ENCODE measurements at regions not wholly inside any gene's neighbourhood (a gene's known extent, or its start where the extent isn't known, plus 50 kb on each side); places are given as distances from the start of the nearest gene placed in this dataset.

DNA sequence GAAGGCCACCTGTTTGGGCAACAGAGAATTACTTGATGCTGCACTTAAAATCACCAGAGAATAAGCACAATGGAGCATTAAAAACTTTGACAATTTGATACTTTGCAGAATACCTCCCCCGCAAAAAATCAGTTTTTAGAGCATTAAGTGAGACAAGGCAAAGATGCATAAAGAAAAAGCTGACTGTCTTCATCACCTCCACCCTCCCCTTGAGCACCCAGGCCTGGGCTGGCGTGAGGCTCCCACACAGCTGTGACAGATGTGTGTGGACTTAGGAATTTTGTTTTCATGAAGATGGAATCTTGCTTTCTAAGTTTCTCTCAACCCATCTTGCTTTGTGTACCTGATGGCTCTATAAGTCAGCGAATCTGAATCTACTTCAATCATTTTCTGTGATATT is 242.2 kb downstream of the EMX2 start:
- ChIA-PET POLR2A (no interaction called here), CTCF (no interaction called here)
- TF ChIP-seq, protein P1, sequence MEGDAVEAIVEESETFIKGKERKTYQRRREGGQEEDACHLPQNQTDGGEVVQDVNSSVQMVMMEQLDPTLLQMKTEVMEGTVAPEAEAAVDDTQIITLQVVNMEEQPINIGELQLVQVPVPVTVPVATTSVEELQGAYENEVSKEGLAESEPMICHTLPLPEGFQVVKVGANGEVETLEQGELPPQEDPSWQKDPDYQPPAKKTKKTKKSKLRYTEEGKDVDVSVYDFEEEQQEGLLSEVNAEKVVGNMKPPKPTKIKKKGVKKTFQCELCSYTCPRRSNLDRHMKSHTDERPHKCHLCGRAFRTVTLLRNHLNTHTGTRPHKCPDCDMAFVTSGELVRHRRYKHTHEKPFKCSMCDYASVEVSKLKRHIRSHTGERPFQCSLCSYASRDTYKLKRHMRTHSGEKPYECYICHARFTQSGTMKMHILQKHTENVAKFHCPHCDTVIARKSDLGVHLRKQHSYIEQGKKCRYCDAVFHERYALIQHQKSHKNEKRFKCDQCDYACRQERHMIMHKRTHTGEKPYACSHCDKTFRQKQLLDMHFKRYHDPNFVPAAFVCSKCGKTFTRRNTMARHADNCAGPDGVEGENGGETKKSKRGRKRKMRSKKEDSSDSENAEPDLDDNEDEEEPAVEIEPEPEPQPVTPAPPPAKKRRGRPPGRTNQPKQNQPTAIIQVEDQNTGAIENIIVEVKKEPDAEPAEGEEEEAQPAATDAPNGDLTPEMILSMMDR (IDR thresholded peaks at IDR 0.05; ENCODE audit: low read depth, low read length), result no peak
- H3K4me3 ChIP-seq (ENCODE audit: low read depth, low read length), result no peak overlapping the region
- DNase-seq (ENCODE audit: low read depth, low spot score), result no peak
- no peak overlapping the region for H3K27ac ChIP-seq (ENCODE audit: low read depth, low read length)
- H3K27me3 ChIP-seq (ENCODE audit: control insufficient read depth, insufficient read depth, low read length), result no peaks in the 10 kb centered on the region
- H3K9me3 ChIP-seq (ENCODE audit: control insufficient read depth, insufficient read depth, low read length), result peaks cover 20% of the 10 kb centered on the region

DNA sequence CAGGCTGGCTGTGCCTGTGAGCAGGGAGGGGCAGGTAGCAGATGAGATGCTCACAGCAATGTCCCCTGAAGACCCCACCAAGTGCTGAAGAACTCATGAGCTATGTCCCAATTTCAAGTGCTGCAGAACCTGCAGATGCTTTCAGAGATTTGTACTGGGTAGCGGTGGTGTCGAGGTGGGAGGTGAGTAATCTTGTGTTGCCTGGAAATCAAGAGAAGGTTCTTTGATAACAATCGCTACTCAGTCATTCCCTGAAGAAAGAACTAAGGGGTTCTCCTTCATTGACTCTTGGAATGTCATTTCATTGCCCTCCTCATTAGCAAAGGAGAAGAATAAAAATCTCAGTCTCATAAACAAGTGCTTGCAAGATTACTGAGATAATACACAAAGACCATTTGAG is 246.4 kb downstream of the EMX2 start:
- TF ChIP-seq, protein P1 (IDR thresholded peaks at IDR 0.05; ENCODE audit: low read depth, low read length), result no peak
- peaks cover 16% of the 10 kb centered on the region for H3K9me3 ChIP-seq (ENCODE audit: control insufficient read depth, insufficient read depth, low read length)
- H3K4me3 ChIP-seq (ENCODE audit: low read depth, low read length), result no peak overlapping the region
- CTCF ChIA-PET, result no interaction called here
- H3K27me3 ChIP-seq (ENCODE audit: control insufficient read depth, insufficient read depth, low read length), result no peaks in the 10 kb centered on the region
- no peak overlapping the region for H3K27ac ChIP-seq (ENCODE audit: low read depth, low read length)
- no peak for DNase-seq (ENCODE audit: low read depth, low spot score)
- POLR2A ChIA-PET, result no interaction called here

DNA sequence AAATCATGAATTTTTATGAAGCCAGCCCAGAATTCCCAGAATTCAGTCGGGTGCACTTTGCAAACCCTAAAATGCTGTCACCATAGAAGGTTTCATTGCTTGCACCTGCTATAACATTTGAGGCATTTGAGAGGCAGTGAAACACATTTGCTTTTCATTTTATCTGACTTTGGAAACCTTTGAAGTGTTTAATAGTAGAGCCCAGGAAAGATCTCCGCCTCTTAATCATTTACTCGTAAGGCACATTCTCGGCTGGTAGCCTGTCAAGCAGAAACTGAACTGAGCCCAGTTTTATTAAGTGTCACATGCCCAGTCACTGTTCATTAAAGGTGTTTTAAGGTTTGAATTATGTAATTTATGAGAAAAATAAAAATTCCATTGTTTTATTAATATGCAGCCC is 247.6 kb downstream of the EMX2 start:
- no peak for DNase-seq (ENCODE audit: low read depth, low spot score)
- Histone ChIP-seq H3K9me3 (ENCODE audit: control insufficient read depth, insufficient read depth, low read length) (peaks cover 9% of the 10 kb centered on the region), H3K27me3 (ENCODE audit: control insufficient read depth, insufficient read depth, low read length) (no peaks in the 10 kb centered on the region), H3K27ac (ENCODE audit: low read depth, low read length) (no peak overlapping the region), H3K4me3 (ENCODE audit: low read depth, low read length) (no peak overlapping the region)
- ChIA-PET CTCF (no interaction called here), POLR2A (no interaction called here)
- TF ChIP-seq, protein P1 (IDR thresholded peaks at IDR 0.05; ENCODE audit: low read depth, low read length), result no peak

DNA sequence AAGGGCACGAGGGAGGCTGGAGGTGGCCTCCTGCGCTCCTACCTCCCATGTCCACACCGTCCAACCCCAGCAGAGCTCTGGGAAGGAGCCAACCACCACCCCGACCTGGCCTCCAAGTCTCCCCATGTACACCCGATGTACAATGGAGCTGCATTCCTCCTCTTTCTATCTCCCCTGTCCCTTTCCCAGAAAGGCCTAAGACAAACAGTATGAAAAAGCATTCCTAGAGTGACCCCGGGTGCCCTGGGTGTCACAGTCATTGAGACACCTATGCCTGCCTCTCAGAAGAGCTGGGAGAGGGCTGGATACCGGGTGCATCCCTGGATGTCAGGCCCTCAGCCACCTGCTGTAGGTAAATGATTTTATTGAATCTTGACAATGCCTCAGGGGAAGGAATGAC is 248.1 kb downstream of the EMX2 start:
- TF ChIP-seq, protein P1 (IDR thresholded peaks at IDR 0.05; ENCODE audit: low read depth, low read length), result no peak
- Histone ChIP-seq H3K27ac (ENCODE audit: low read depth, low read length) (no peak overlapping the region), H3K27me3 (ENCODE audit: control insufficient read depth, insufficient read depth, low read length) (no peaks in the 10 kb centered on the region), H3K4me3 (ENCODE audit: low read depth, low read length) (no peak overlapping the region), H3K9me3 (ENCODE audit: control insufficient read depth, insufficient read depth, low read length) (peaks cover 11% of the 10 kb centered on the region)
- ChIA-PET CTCF (no interaction called here), POLR2A (no interaction called here)
- no peak for DNase-seq (ENCODE audit: low read depth, low spot score)

DNA sequence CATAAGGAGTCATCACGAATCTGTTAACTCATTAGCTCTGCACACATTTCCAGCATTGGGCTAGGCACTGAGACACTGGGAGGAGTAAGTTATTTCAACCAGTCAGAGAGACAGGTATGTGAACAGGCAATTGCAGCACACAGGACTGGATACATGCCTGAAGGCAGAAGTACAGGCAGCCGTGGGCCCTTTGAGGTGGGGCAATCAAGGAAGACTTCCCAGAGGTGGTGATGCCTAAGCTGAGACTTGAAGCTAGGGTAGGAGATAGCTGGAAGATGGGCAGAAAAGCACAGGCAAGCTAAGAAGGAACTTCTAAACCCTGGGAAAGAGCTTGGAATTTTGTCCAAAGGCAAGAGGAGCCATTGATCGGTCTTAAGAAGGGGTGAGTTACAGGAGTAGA is 249.7 kb downstream of the EMX2 start:
- Histone ChIP-seq H3K27me3 (ENCODE audit: control insufficient read depth, insufficient read depth, low read length) (no peaks in the 10 kb centered on the region), H3K27ac (ENCODE audit: low read depth, low read length) (no peak overlapping the region), H3K9me3 (ENCODE audit: control insufficient read depth, insufficient read depth, low read length) (peaks cover 17% of the 10 kb centered on the region), H3K4me3 (ENCODE audit: low read depth, low read length) (no peak overlapping the region)
- CTCF ChIA-PET, result no interaction called here
- POLR2A ChIA-PET, result no interaction called here
- no peak for DNase-seq (ENCODE audit: low read depth, low spot score)
- TF ChIP-seq, protein P1 (IDR thresholded peaks at IDR 0.05; ENCODE audit: low read depth, low read length), result no peak

Data from AG04450 (cell line).